GM12878 (cell line): ENCODE measurements at regions not wholly inside any gene's neighbourhood (a gene's known extent, or its start where the extent isn't known, plus 50 kb on each side); places are given as distances from the start of the nearest gene placed in this dataset.

ENCODE experiments used
- ATAC-seq: fragments of 200-7000 bp; cut with Tn5 transposase; 3 replicates; pipeline ENCODE4 v1.9.1; 2020; ENCODE audit warnings: mild to moderate bottlenecking, moderate library complexity
- BruUV-seq: library from RNA; stranded (reverse); fragments of 400-500 nt; replicated peaks from 2 replicates; lab custom pipeline; 2021; lab: Mats Ljungman, UMichigan
- CTCF ChIA-PET: fragments of 300-600 bp; sonication (Branson Sonifier 250); formaldehyde crosslinking; extraction: SDS; loops from one replicate; lab custom pipeline; 2021; ENCODE audit warnings: inconsistent platforms; lab: Yijun Ruan, JAX
- POLR2A ChIA-PET: fragments of 350-600 bp; formaldehyde crosslinking; extraction: SDS; loops from one replicate; lab custom pipeline; 2021; ENCODE audit warnings: inconsistent platforms; lab: Charles Lee
- RAD21 ChIA-PET: fragments of 300-600 bp; sonication (Branson Sonifier 250); formaldehyde crosslinking; loops from one replicate; lab custom pipeline; 2023; ENCODE audit warnings: antibody characterized with exemption; ENCODE audit not compliant: unreplicated experiment; lab: Charles Lee
- SMC1A ChIA-PET: fragments of 300-600 bp; sonication (Branson Sonifier 250); formaldehyde crosslinking; loops from one replicate; lab custom pipeline; 2023; ENCODE audit not compliant: unreplicated experiment, uncharacterized antibody; lab: Charles Lee
- DNase-seq: peaks from one replicate; pipeline ENCODE4 v3.0.0-alpha.2; 2011; ENCODE audit warnings: low read depth, low spot score
- FAIRE-seq: peaks from 3 replicates; lab custom pipeline; 2011; peaks lifted over from hg19 to GRCh38; lab: Jason Lieb, UNC
- H2AFZ ChIP-seq: 2 replicates; pipeline ENCODE4 v1.6.0; 2011; ENCODE audit warnings: low read depth, low read length, control low read depth; ENCODE audit not compliant: control insufficient read depth
- H3K27ac ChIP-seq: 2 replicates; pipeline ENCODE4 v1.5.1; 2011; ENCODE audit warnings: control low read depth; ENCODE audit not compliant: control insufficient read depth, insufficient read depth
- H3K27me3 ChIP-seq, 2 experiments: replicated peaks in 1 of 2; 2 replicates each; pipeline versions ENCODE4 v1.6.0 to v1.6.1; 2011; ENCODE audit warnings: low read length in 1 of 2; ENCODE audit not compliant: control insufficient read depth in 2 of 2, insufficient read depth in 2 of 2
- H3K36me3 ChIP-seq, 2 experiments: 2 replicates each; pipeline ENCODE4 v1.5.1; 2011; ENCODE audit warnings: low read length in 1 of 2; ENCODE audit not compliant: control insufficient read depth in 2 of 2, insufficient read depth in 2 of 2
- H3K4me1 ChIP-seq: 2 replicates; pipeline ENCODE4 v1.6.1; 2011; ENCODE audit warnings: mild to moderate bottlenecking, low read length, moderate library complexity, mixed read lengths; ENCODE audit not compliant: control insufficient read depth, insufficient read depth
- H3K4me2 ChIP-seq: 2 replicates; pipeline ENCODE4 v1.6.0; 2011; ENCODE audit warnings: control low read depth; ENCODE audit not compliant: control insufficient read depth, insufficient read depth
- H3K4me3 ChIP-seq: fragments of 200-600 bp; sonication (generic); 2 replicates; pipeline ENCODE4 v1.5.1; 2016
- H3K79me2 ChIP-seq: 2 replicates; pipeline ENCODE4 v1.6.0; 2011; ENCODE audit warnings: low read length; ENCODE audit not compliant: control insufficient read depth, insufficient read depth
- H3K9ac ChIP-seq: 2 replicates; pipeline ENCODE4 v1.8.0; 2011; ENCODE audit warnings: low read length, control low read depth, mixed read lengths; ENCODE audit not compliant: control insufficient read depth, insufficient read depth
- H3K9me3 ChIP-seq: replicated peaks from 3 replicates; pipeline ENCODE4 v1.5.1; 2011; ENCODE audit warnings: mild to moderate bottlenecking, low read length; ENCODE audit not compliant: control insufficient read depth, insufficient read depth
- H4K20me1 ChIP-seq: 2 replicates; pipeline ENCODE4 v1.6.0; 2011; ENCODE audit not compliant: control insufficient read depth, insufficient read depth
- CHD1 ChIP-seq: IDR thresholded peaks from 2 replicates; pipeline ENCODE4 v1.6.1; 2012; ENCODE audit warnings: low read depth, low read length, improper control_type of control experiment
- ESRRA ChIP-seq: IDR thresholded peaks from 2 replicates; pipeline ENCODE4 v1.6.1; 2012; ENCODE audit warnings: mild to moderate bottlenecking, low read length, improper control_type of control experiment
- EZH2 ChIP-seq: IDR thresholded peaks from 2 replicates; pipeline ENCODE4 v1.6.1; 2012; ENCODE audit warnings: low read depth, mild to moderate bottlenecking, control low read depth, inconsistent platforms, low read length, borderline replicate concordance; ENCODE audit not compliant: control insufficient read depth
- GATAD2B ChIP-seq: fragments of 450-650 bp; conservative IDR thresholded peaks from 2 replicates; pipeline ENCODE4 v1.6.1; 2017; ENCODE audit warnings: low read depth, mild to moderate bottlenecking, moderate library complexity
- IRF5 ChIP-seq: fragments of 450-650 bp; IDR thresholded peaks from 2 replicates; pipeline ENCODE4 v1.6.1; 2017; ENCODE audit warnings: borderline replicate concordance
- NFYA ChIP-seq: IDR thresholded peaks from 2 replicates; pipeline ENCODE4 v1.6.1; 2011; ENCODE audit warnings: low read depth, mild to moderate bottlenecking, low read length, improper control_type of control experiment, borderline replicate concordance
- NR2C2 ChIP-seq: IDR thresholded peaks from 2 replicates; pipeline ENCODE4 v1.6.1; 2011; ENCODE audit warnings: borderline replicate concordance, low read depth; ENCODE audit not compliant: control insufficient read depth, insufficient read length
- PAX8 ChIP-seq: fragments of 450-650 bp; IDR thresholded peaks from 2 replicates; pipeline ENCODE4 v1.6.1; 2017; ENCODE audit warnings: mild to moderate bottlenecking, moderate library complexity
- POLR2AphosphoS5 ChIP-seq: IDR thresholded peaks from 2 replicates; pipeline ENCODE4 v1.6.1; 2011; ENCODE audit warnings: mild to moderate bottlenecking, low read length, inconsistent platforms
- RBBP5 ChIP-seq: fragments of 200-600 bp; sonication (generic); conservative IDR thresholded peaks from 2 replicates; pipeline ENCODE4 v1.6.1; 2016
- REST ChIP-seq: IDR thresholded peaks from 2 replicates; pipeline ENCODE4 v1.6.1; 2012; ENCODE audit warnings: mild to moderate bottlenecking, low read depth, low read length
- RFX5 ChIP-seq: IDR thresholded peaks from 2 replicates; pipeline ENCODE4 v1.6.1; 2011; ENCODE audit warnings: low read depth, low read length, improper control_type of control experiment
- STAT3 ChIP-seq: IDR thresholded peaks from 2 replicates; pipeline ENCODE4 v1.6.1; 2011; ENCODE audit warnings: low read depth, low read length, improper control_type of control experiment
- WRNIP1 ChIP-seq: IDR thresholded peaks from 2 replicates; pipeline ENCODE4 v1.6.1; 2011; ENCODE audit warnings: low read depth, low read length, improper control_type of control experiment, borderline replicate concordance
- ZNF274 ChIP-seq: IDR thresholded peaks from one replicate; pipeline ENCODE4 v1.8.0; 2011; ENCODE audit not compliant: insufficient read length, insufficient read depth
- in situ Hi-C: fragments of 300-500 bp; cut with MboI; formaldehyde crosslinking; loops from 9 replicates; pipeline ENCODE4 v1.14.3; 2018; ENCODE audit warnings: mixed read lengths
- intact Hi-C: fragments of 100-400 bp; cut with micrococcal nuclease; formaldehyde crosslinking; loops from one replicate; pipeline ENCODE4 v1.14.2; 2022; ENCODE audit not compliant: unreplicated experiment
- TF ChIP-seq, protein P1 (sequence below): IDR thresholded peaks from 2 replicates; pipeline ENCODE4 v1.6.1; 2011; ENCODE audit warnings: low read depth, mild to moderate bottlenecking, low read length, moderate library complexity, borderline replicate concordance; ENCODE audit errors: extremely low read depth
- TF ChIP-seq, protein P2 (sequence below): fragments of 450-650 bp; IDR thresholded peaks from 2 replicates; pipeline ENCODE4 v1.6.1; 2017; ENCODE audit warnings: mild to moderate bottlenecking, low read depth, inconsistent platforms; ENCODE audit not compliant: poor library complexity, severe bottlenecking
- TF ChIP-seq, protein P3 (sequence below): fragments of 450-650 bp; IDR thresholded peaks from 2 replicates; pipeline ENCODE4 v1.6.1; 2016; ENCODE audit warnings: mild to moderate bottlenecking

DNA sequence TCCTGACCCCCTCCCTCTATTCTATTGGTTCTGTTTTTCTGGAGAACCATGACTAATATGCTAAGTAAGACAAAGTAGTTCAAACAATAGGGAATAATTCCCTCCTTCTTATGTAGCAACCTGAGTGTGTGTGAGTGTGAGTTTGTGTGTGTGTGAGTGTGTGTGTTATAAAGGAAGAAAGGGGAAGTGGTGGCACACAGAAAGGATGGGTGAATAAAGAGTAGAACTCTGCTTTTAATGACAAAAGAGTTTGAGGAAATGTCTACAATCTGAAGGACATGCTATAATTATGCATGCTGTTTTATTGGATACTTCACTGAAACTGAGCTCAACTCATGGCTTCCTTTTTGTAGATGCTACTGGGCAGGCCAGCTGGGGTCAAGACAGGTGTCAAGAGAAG is 489.5 kb downstream of the REEP3 start:
- ATAC-seq = no peak
- ChIA-PET POLR2A (no interaction called here), RAD21 (no interaction called here), SMC1A (no interaction called here), CTCF (no interaction called here)
- BruUV-seq = no TSS peak
- H3K36me3 ChIP-seq = no peaks in the 10 kb centered on the region
- H3K27me3 ChIP-seq = no peaks in the 10 kb centered on the region
- no peak overlapping the region for H3K9ac ChIP-seq
- in situ Hi-C loops (no loop called here), intact Hi-C loops (no loop called here)
- no peak overlapping the region for H3K27ac ChIP-seq
- no peak for TF ChIP-seq NFYA
- TF ChIP-seq PAX8 = no peak
- TF ChIP-seq STAT3 = no peak
- no peak for TF ChIP-seq POLR2AphosphoS5
- no peak for TF ChIP-seq CHD1
- TF ChIP-seq RBBP5 = no peak
- TF ChIP-seq ZNF274 = no peak
- no peak for TF ChIP-seq RFX5
- TF ChIP-seq, protein P1, sequence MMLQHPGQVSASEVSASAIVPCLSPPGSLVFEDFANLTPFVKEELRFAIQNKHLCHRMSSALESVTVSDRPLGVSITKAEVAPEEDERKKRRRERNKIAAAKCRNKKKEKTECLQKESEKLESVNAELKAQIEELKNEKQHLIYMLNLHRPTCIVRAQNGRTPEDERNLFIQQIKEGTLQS = no peak
- no peak for TF ChIP-seq ESRRA
- no peak for TF ChIP-seq EZH2
- TF ChIP-seq WRNIP1 = no peak
- TF ChIP-seq GATAD2B = no peak
- TF ChIP-seq, protein P2, sequence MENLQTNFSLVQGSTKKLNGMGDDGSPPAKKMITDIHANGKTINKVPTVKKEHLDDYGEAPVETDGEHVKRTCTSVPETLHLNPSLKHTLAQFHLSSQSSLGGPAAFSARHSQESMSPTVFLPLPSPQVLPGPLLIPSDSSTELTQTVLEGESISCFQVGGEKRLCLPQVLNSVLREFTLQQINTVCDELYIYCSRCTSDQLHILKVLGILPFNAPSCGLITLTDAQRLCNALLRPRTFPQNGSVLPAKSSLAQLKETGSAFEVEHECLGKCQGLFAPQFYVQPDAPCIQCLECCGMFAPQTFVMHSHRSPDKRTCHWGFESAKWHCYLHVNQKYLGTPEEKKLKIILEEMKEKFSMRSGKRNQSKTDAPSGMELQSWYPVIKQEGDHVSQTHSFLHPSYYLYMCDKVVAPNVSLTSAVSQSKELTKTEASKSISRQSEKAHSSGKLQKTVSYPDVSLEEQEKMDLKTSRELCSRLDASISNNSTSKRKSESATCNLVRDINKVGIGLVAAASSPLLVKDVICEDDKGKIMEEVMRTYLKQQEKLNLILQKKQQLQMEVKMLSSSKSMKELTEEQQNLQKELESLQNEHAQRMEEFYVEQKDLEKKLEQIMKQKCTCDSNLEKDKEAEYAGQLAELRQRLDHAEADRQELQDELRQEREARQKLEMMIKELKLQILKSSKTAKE = no peak
- no peak for TF ChIP-seq REST
- no peak for TF ChIP-seq NR2C2
- TF ChIP-seq, protein P3, sequence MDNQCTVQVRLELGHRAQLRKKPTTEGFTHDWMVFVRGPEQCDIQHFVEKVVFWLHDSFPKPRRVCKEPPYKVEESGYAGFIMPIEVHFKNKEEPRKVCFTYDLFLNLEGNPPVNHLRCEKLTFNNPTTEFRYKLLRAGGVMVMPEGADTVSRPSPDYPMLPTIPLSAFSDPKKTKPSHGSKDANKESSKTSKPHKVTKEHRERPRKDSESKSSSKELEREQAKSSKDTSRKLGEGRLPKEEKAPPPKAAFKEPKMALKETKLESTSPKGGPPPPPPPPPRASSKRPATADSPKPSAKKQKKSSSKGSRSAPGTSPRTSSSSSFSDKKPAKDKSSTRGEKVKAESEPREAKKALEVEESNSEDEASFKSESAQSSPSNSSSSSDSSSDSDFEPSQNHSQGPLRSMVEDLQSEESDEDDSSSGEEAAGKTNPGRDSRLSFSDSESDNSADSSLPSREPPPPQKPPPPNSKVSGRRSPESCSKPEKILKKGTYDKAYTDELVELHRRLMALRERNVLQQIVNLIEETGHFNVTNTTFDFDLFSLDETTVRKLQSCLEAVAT = no peak
- TF ChIP-seq IRF5 = no peak
- H3K4me1 ChIP-seq = no peaks in the 10 kb centered on the region
- no peak for FAIRE-seq
- no peak for DNase-seq
- H3K9me3 ChIP-seq = no peaks in the 10 kb centered on the region
- no peak overlapping the region for H2AFZ ChIP-seq
- H3K79me2 ChIP-seq = no peaks in the 10 kb centered on the region
- no peak overlapping the region for H3K4me2 ChIP-seq
- H4K20me1 ChIP-seq = no peaks in the 10 kb centered on the region
- H3K4me3 ChIP-seq = no peak overlapping the region
